ENCODE measurements at regions not wholly inside any gene's neighbourhood (a gene's known extent, or its start where the extent isn't known, plus 50 kb on each side); places are given as distances from the start of the nearest gene placed in this dataset.

GRCh38 chr10:8306685-8307364, 252.3 kb downstream of the GATA3 start:
- TF ChIP-seq, protein P1, sequence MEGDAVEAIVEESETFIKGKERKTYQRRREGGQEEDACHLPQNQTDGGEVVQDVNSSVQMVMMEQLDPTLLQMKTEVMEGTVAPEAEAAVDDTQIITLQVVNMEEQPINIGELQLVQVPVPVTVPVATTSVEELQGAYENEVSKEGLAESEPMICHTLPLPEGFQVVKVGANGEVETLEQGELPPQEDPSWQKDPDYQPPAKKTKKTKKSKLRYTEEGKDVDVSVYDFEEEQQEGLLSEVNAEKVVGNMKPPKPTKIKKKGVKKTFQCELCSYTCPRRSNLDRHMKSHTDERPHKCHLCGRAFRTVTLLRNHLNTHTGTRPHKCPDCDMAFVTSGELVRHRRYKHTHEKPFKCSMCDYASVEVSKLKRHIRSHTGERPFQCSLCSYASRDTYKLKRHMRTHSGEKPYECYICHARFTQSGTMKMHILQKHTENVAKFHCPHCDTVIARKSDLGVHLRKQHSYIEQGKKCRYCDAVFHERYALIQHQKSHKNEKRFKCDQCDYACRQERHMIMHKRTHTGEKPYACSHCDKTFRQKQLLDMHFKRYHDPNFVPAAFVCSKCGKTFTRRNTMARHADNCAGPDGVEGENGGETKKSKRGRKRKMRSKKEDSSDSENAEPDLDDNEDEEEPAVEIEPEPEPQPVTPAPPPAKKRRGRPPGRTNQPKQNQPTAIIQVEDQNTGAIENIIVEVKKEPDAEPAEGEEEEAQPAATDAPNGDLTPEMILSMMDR (IDR thresholded peaks at IDR 0.05; ENCODE audit: borderline replicate concordance, extremely low read depth, insufficient read depth): no peak
- Histone ChIP-seq H3K9ac (ENCODE audit: low read length in 3 of 3) (no peak overlapping the region), H3K36me3 (ENCODE audit: control insufficient read depth in 2 of 3, insufficient read depth in 3 of 3, low read length in 3 of 3) (no peaks in the 10 kb centered on the region), H3K27ac (ENCODE audit: low read depth in 2 of 2, low read length in 2 of 2) (no peak overlapping the region), H3K4me1 (ENCODE audit: control insufficient read depth in 2 of 3, insufficient read depth in 2 of 3, low read depth in 1 of 3, low read length in 3 of 3) (no peaks in the 10 kb centered on the region), H3K4me3 (ENCODE audit: low read length in 3 of 3) (no peak overlapping the region), H3K27me3 (ENCODE audit: control insufficient read depth, insufficient read depth, low read length) (no peaks in the 10 kb centered on the region), H3K9me3 (ENCODE audit: control insufficient read depth in 2 of 3, insufficient read depth in 1 of 3, low read length in 3 of 3) (no peaks in the 10 kb centered on the region)
- intact Hi-C loops (cut with DNase I): no loop called here
- DNase-seq (no peak), FAIRE-seq (no peak)

GRCh38 chr10:8310930-8311329, 256.4 kb downstream of the GATA3 start:
- Histone ChIP-seq H3K4me1 (ENCODE audit: control insufficient read depth in 2 of 3, insufficient read depth in 2 of 3, low read depth in 1 of 3, low read length in 3 of 3) (peaks cover 0 to 2% (median 0%) of the 10 kb centered on the region in 3 donors), H3K9ac (ENCODE audit: low read length in 3 of 3) (no peak overlapping the region), H3K9me3 (ENCODE audit: control insufficient read depth in 2 of 3, insufficient read depth in 1 of 3, low read length in 3 of 3) (no peaks in the 10 kb centered on the region), H3K27ac (ENCODE audit: low read depth in 2 of 2, low read length in 2 of 2) (no peak overlapping the region), H3K36me3 (ENCODE audit: control insufficient read depth in 2 of 3, insufficient read depth in 3 of 3, low read length in 3 of 3) (no peaks in the 10 kb centered on the region), H3K27me3 (ENCODE audit: control insufficient read depth, insufficient read depth, low read length) (no peaks in the 10 kb centered on the region), H3K4me3 (ENCODE audit: low read length in 3 of 3) (no peak overlapping the region)
- no peak for FAIRE-seq
- TF ChIP-seq, protein P1 (IDR thresholded peaks at IDR 0.05; ENCODE audit: borderline replicate concordance, extremely low read depth, insufficient read depth): no peak
- intact Hi-C loops (cut with DNase I): no loop called here
- DNase-seq: no peak

- FAIRE-seq (no peak), DNase-seq (no peak)
- Histone ChIP-seq H3K27me3 (ENCODE audit: control insufficient read depth, insufficient read depth, low read length) (no peaks in the 10 kb centered on the region), H3K9ac (ENCODE audit: low read length in 3 of 3) (no peak overlapping the region), H3K36me3 (ENCODE audit: control insufficient read depth in 2 of 3, insufficient read depth in 3 of 3, low read length in 3 of 3) (no peaks in the 10 kb centered on the region), H3K9me3 (ENCODE audit: control insufficient read depth in 2 of 3, insufficient read depth in 1 of 3, low read length in 3 of 3) (no peaks in the 10 kb centered on the region), H3K4me1 (ENCODE audit: control insufficient read depth in 2 of 3, insufficient read depth in 2 of 3, low read depth in 1 of 3, low read length in 3 of 3) (peaks cover 0 to 2% (median 0%) of the 10 kb centered on the region in 3 donors), H3K4me3 (ENCODE audit: low read length in 3 of 3) (no peak overlapping the region), H3K27ac (ENCODE audit: low read depth in 2 of 2, low read length in 2 of 2) (no peak overlapping the region)
- TF ChIP-seq, protein P1 (IDR thresholded peaks at IDR 0.05; ENCODE audit: borderline replicate concordance, extremely low read depth, insufficient read depth): no peak
- intact Hi-C loops (cut with DNase I): no loop called here
These were observed 257.1 kb downstream of the GATA3 start for GRCh38 chr10:8311526-8312070.

Measured in kidney (tissue), 13 donors.